Astrocyte (in vitro differentiated cells and primary cell): ENCODE measurements at regions not wholly inside any gene's neighbourhood (a gene's known extent, or its start where the extent isn't known, plus 50 kb on each side); places are given as distances from the start of the nearest gene placed in this dataset.

Experiments used
- EZH2 ChIP-seq: IDR thresholded peaks from 2 replicates; pipeline ENCODE4 v1.6.1; 2012; ENCODE audit warnings: mild to moderate bottlenecking, low read length, inconsistent platforms; ENCODE audit not compliant: insufficient read depth
- TF ChIP-seq, protein P1 (sequence below): IDR thresholded peaks from 2 replicates; pipeline ENCODE4 v1.5.1; 2011; ENCODE audit warnings: low read depth, mild to moderate bottlenecking, inconsistent platforms, low read length, moderate library complexity; ENCODE audit not compliant: insufficient read depth

GRCh38 chr2:228541789-228542188 lies 360.3 kb upstream of the SPHKAP start:
- TF ChIP-seq, protein P1, sequence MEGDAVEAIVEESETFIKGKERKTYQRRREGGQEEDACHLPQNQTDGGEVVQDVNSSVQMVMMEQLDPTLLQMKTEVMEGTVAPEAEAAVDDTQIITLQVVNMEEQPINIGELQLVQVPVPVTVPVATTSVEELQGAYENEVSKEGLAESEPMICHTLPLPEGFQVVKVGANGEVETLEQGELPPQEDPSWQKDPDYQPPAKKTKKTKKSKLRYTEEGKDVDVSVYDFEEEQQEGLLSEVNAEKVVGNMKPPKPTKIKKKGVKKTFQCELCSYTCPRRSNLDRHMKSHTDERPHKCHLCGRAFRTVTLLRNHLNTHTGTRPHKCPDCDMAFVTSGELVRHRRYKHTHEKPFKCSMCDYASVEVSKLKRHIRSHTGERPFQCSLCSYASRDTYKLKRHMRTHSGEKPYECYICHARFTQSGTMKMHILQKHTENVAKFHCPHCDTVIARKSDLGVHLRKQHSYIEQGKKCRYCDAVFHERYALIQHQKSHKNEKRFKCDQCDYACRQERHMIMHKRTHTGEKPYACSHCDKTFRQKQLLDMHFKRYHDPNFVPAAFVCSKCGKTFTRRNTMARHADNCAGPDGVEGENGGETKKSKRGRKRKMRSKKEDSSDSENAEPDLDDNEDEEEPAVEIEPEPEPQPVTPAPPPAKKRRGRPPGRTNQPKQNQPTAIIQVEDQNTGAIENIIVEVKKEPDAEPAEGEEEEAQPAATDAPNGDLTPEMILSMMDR = no peak
- no peak for TF ChIP-seq EZH2
